SK-N-SH (cell line): ENCODE measurements at regions not wholly inside any gene's neighbourhood (a gene's known extent, or its start where the extent isn't known, plus 50 kb on each side); places are given as distances from the start of the nearest gene placed in this dataset.

Experiments
- CTCF ChIP-seq: fragments of 200-600 bp; sonication (generic); IDR thresholded peaks from 2 replicates; pipeline ENCODE4 v1.6.1; 2017; ENCODE audit warnings: antibody characterized with exemption, mild to moderate bottlenecking, moderate library complexity
- GABPA ChIP-seq: IDR thresholded peaks from 2 replicates; pipeline ENCODE4 v1.4.0; 2012; ENCODE audit warnings: low read depth, mild to moderate bottlenecking
- MAX ChIP-seq: IDR thresholded peaks from 2 replicates; pipeline ENCODE4 v1.4.0; 2012; ENCODE audit warnings: low read depth
- NRF1 ChIP-seq: IDR thresholded peaks from 2 replicates; pipeline ENCODE4 v1.6.1; 2012; ENCODE audit warnings: low read depth, mild to moderate bottlenecking, low read length
- POLR2AphosphoS5 ChIP-seq: IDR thresholded peaks from 2 replicates; pipeline ENCODE4 v1.6.1; 2012; ENCODE audit warnings: low read depth, low read length
- RAD21 ChIP-seq: IDR thresholded peaks from 2 replicates; pipeline ENCODE4 v1.6.1; 2012; ENCODE audit warnings: mild to moderate bottlenecking, low read length
- RXRA ChIP-seq: IDR thresholded peaks from 2 replicates; pipeline ENCODE4 v1.4.0; 2012; ENCODE audit warnings: low read depth, mild to moderate bottlenecking, borderline replicate concordance
- SMC3 ChIP-seq: IDR thresholded peaks from 2 replicates; pipeline ENCODE4 v1.6.1; 2012; ENCODE audit warnings: low read depth, low read length, improper control_type of control experiment
- TAF1 ChIP-seq: IDR thresholded peaks from 2 replicates; pipeline ENCODE4 v1.6.1; 2012; ENCODE audit warnings: low read depth, mild to moderate bottlenecking, low read length, moderate library complexity, borderline replicate concordance

DNA sequence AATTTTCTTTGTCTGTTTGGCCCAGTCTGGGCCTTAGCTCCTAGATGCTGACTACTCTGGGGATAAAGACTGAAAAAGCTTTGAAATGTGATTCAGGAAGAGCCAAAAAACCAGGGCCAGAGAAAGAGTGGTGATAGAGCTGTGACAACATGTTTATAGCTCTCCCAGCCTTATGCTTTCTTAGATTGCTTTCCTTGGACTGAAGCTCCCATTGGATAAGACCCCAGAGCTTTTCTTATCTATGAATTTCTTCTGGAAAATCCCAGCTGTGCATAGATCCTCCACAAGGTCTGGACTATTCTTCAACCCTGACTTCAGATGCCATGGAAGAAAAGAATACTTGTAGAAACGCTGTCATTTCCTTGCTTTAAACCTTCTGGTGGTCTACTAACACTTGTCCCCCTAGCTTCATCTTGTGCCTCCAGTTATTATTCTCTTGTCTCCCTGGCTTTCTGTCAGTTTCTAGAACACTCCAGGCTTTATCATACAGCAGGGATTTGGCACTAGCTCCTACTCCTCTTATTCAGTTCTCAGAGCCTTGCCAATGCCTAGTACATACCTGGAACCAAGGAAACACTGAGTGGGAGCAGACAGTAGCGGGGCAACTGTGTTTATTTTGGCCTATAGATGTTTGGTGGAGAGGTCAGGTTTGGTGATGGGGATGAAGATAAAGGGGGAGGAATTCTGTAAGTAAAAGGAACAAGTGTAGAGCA lies 57.1 kb upstream of the TEX13D start:
- TF ChIP-seq GABPA, result no peak
- no peak for TF ChIP-seq RXRA
- TF ChIP-seq TAF1, result no peak
- TF ChIP-seq SMC3, result no peak
- TF ChIP-seq NRF1, result no peak
- TF ChIP-seq POLR2AphosphoS5, result no peak
- TF ChIP-seq RAD21, result no peak
- no peak for TF ChIP-seq CTCF
- no peak for TF ChIP-seq MAX
